CD14-positive monocyte (primary cell): ENCODE measurements at regions not wholly inside any gene's neighbourhood (a gene's known extent, or its start where the extent isn't known, plus 50 kb on each side); places are given as distances from the start of the nearest gene placed in this dataset.

Experiments
- DNase-seq, 3 donors: peaks; one replicate each; pipeline ENCODE4 v3.0.0-alpha.2; 2011 to 2022
- H2AFZ ChIP-seq: 2 replicates; pipeline ENCODE4 v1.6.0; 2012; ENCODE audit warnings: mild to moderate bottlenecking, low read depth, low read length, inconsistent platforms; ENCODE audit not compliant: insufficient read depth, poor library complexity, severe bottlenecking
- H3K27ac ChIP-seq, 2 donors: 1 replicate in 1 of 2; 2 replicates in 1 of 2; pipeline ENCODE4 v1.5.1; 2012 to 2013; ENCODE audit warnings: low read length in 2 of 2, control low read depth in 1 of 2, inconsistent platforms in 1 of 2, low read depth in 1 of 2, mild to moderate bottlenecking in 1 of 2
- H3K27me3 ChIP-seq, 2 donors: one replicate each; pipeline versions ENCODE4 v1.6.0 to v1.6.1; 2011 to 2013; ENCODE audit warnings: low read length in 2 of 2; ENCODE audit not compliant: control insufficient read depth in 2 of 2, insufficient read depth in 2 of 2
- H3K36me3 ChIP-seq, 2 donors: replicated peaks in 1 of 2; 1 replicate in 1 of 2; 2 replicates in 1 of 2; pipeline versions ENCODE4 v1.5.1 to v1.6.1; 2012 to 2013; ENCODE audit warnings: low read length in 2 of 2, control low read depth in 1 of 2, inconsistent platforms in 1 of 2, mild to moderate bottlenecking in 1 of 2; ENCODE audit not compliant: insufficient read depth in 2 of 2, control insufficient read depth in 1 of 2
- H3K4me1 ChIP-seq, 2 donors: 1 replicate in 1 of 2; 2 replicates in 1 of 2; pipeline versions ENCODE4 v1.5.1 to v1.6.1; 2012 to 2013; ENCODE audit warnings: low read length in 2 of 2, control low read depth in 1 of 2, inconsistent platforms in 1 of 2, mild to moderate bottlenecking in 1 of 2, moderate library complexity in 1 of 2; ENCODE audit not compliant: insufficient read depth in 2 of 2, control insufficient read depth in 1 of 2
- H3K4me2 ChIP-seq: replicated peaks from 2 replicates; pipeline ENCODE3; 2012; ENCODE audit warnings: low read length, moderate library complexity, mild to moderate bottlenecking; ENCODE audit not compliant: poor library complexity, severe bottlenecking; ENCODE audit errors: extremely low read depth
- H3K4me3 ChIP-seq, 3 experiments: fragments of 200-600 bp in 1 of 3; sonication (generic) in 1 of 3; replicated peaks in 1 of 3; 1 replicate in 2 of 3; 2 replicates in 1 of 3; pipeline ENCODE4 v1.5.1; 2011 to 2013; ENCODE audit warnings: low read length in 3 of 3, mild to moderate bottlenecking in 3 of 3, control low read depth in 2 of 3, low read depth in 2 of 3, inconsistent platforms in 1 of 3, moderate library complexity in 1 of 3
- H3K79me2 ChIP-seq: 2 replicates; pipeline ENCODE4 v1.6.0; 2012; ENCODE audit warnings: mild to moderate bottlenecking, control low read depth, inconsistent platforms, low read length, moderate library complexity; ENCODE audit not compliant: insufficient read depth
- H3K9ac ChIP-seq: 2 replicates; pipeline ENCODE4 v1.6.0; 2017; ENCODE audit warnings: low read length, mild to moderate bottlenecking; ENCODE audit not compliant: insufficient read depth, poor library complexity, severe bottlenecking
- H3K9me3 ChIP-seq, 2 donors: replicated peaks in 1 of 2; 1 replicate in 1 of 2; 2 replicates in 1 of 2; pipeline versions ENCODE4 v1.5.1 to v1.6.1; 2012 to 2013; ENCODE audit warnings: low read length in 2 of 2, control low read depth in 1 of 2; ENCODE audit not compliant: control insufficient read depth in 1 of 2, insufficient read depth in 1 of 2
- H4K20me1 ChIP-seq: 2 replicates; pipeline ENCODE4 v1.6.0; 2012; ENCODE audit warnings: mild to moderate bottlenecking, low read length, control low read depth, moderate library complexity; ENCODE audit not compliant: insufficient read depth
- H3K27ac Mint-ChIP-seq, 7 donors: one replicate each; pipeline ENCODE4 v1.8.0; 2020; ENCODE audit warnings: mild to moderate bottlenecking in 7 of 7, mixed read lengths in 7 of 7, moderate library complexity in 6 of 7, inconsistent platforms in 2 of 7
- H3K27me3 Mint-ChIP-seq, 3 donors: one replicate each; pipeline ENCODE4 v1.8.0; 2021 to 2022; ENCODE audit warnings: low read depth in 3 of 3, mild to moderate bottlenecking in 3 of 3, mixed read lengths in 3 of 3, moderate library complexity in 3 of 3, inconsistent platforms in 1 of 3
- H3K36me3 Mint-ChIP-seq, 2 donors: one replicate each; pipeline ENCODE4 v1.8.0; 2020; ENCODE audit warnings: mixed read lengths in 2 of 2, inconsistent platforms in 1 of 2, mild to moderate bottlenecking in 1 of 2
- H3K4me1 Mint-ChIP-seq: one replicate; pipeline ENCODE4 v1.8.0; 2020; ENCODE audit warnings: mild to moderate bottlenecking, mixed read lengths
- H3K4me3 Mint-ChIP-seq, 2 donors: one replicate each; pipeline ENCODE4 v1.8.0; 2020; ENCODE audit warnings: mild to moderate bottlenecking in 2 of 2, mixed read lengths in 2 of 2, moderate library complexity in 1 of 2
- H3K9me3 Mint-ChIP-seq, 7 donors: one replicate each; pipeline ENCODE4 v1.8.0; 2020 to 2022; ENCODE audit warnings: mixed read lengths in 7 of 7, mild to moderate bottlenecking in 6 of 7, moderate library complexity in 6 of 7, inconsistent platforms in 2 of 7
- WGBS: methylation state at CpG from one replicate; pipeline ENCODE4 v1.1.5; 2013; ENCODE audit warnings: missing lambda C conversion rate; ENCODE audit not compliant: insufficient coverage; 5-methylcytosine and 5-hydroxymethylcytosine counted together
- intact Hi-C, 2 donors: fragments of 100-400 bp; cut with micrococcal nuclease; formaldehyde crosslinking; loops; one replicate each; pipeline versions ENCODE4 v1.15.0 to v1.15.1; 2023
- TF ChIP-seq, protein P1 (sequence below): fragments of 200-600 bp; IDR thresholded peaks from one replicate; pipeline ENCODE4 v1.8.0; 2022; ENCODE audit warnings: antibody characterized with exemption, mild to moderate bottlenecking

DNA sequence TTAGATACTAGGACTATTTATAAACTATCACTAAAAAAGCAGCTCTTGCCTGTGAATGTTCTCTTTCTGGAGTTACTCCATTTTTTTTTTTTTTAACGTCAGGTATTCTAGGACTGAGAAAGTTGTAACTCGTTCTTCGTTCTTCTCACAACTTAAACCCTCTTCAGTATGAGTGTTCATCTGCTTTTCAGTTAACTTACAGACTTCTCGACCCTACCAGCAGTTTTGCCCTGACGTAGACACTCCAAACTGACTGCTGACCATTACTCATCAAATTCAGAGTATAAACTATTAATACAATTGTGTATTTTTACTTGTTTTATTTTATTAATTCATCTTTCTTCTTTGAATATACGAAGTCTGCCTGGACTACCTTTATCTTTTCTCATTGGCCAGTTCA is 353.1 kb downstream of the GPR37 start:
- H3K4me3 Mint-ChIP-seq, result no peak overlapping the region
- H3K27me3 Mint-ChIP-seq, result peaks cover 0 to 2% (median 0%) of the 10 kb centered on the region in 3 donors
- Histone ChIP-seq H3K79me2 (no peaks in the 10 kb centered on the region), H2AFZ (no peak overlapping the region), H4K20me1 (no peaks in the 10 kb centered on the region), H3K27ac (no peak overlapping the region), H3K36me3 (no peaks in the 10 kb centered on the region), H3K27me3 (no peaks in the 10 kb centered on the region), H3K4me2 (no peak overlapping the region), H3K4me3 (no peak overlapping the region), H3K9me3 (no peaks in the 10 kb centered on the region), H3K9ac (no peak overlapping the region), H3K4me1 (no peaks in the 10 kb centered on the region)
- H3K36me3 Mint-ChIP-seq, result no peaks in the 10 kb centered on the region
- WGBS, result no CpG with 5 or more reads among the region's 6 CpGs
- TF ChIP-seq, protein P1, sequence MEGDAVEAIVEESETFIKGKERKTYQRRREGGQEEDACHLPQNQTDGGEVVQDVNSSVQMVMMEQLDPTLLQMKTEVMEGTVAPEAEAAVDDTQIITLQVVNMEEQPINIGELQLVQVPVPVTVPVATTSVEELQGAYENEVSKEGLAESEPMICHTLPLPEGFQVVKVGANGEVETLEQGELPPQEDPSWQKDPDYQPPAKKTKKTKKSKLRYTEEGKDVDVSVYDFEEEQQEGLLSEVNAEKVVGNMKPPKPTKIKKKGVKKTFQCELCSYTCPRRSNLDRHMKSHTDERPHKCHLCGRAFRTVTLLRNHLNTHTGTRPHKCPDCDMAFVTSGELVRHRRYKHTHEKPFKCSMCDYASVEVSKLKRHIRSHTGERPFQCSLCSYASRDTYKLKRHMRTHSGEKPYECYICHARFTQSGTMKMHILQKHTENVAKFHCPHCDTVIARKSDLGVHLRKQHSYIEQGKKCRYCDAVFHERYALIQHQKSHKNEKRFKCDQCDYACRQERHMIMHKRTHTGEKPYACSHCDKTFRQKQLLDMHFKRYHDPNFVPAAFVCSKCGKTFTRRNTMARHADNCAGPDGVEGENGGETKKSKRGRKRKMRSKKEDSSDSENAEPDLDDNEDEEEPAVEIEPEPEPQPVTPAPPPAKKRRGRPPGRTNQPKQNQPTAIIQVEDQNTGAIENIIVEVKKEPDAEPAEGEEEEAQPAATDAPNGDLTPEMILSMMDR, result no peak
- H3K4me1 Mint-ChIP-seq, result no peaks in the 10 kb centered on the region
- peaks cover 0 to 5% (median 0%) of the 10 kb centered on the region in 7 donors for H3K9me3 Mint-ChIP-seq
- intact Hi-C loops, result no loop called here
- H3K27ac Mint-ChIP-seq, result no peak overlapping the region
- DNase-seq, result no peak

DNA sequence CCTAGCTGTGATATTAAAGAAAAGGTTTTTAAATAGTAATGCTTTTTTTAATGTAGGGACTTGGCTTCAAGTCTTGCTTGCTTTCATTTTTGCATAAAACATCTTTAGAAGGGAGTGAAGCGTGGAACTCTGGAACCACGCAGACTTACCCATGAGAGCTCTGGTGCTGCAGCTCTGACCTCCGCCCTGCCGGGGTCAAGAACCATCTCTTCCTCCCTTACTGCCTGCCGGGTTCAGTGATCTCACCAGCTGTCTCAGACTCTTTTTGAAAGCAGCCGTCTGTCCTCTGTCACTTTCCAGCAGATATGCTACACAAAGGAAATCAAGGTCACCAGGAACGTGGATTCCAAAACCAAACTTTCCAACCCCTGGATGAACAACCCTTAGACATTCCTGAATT is 353.8 kb downstream of the GPR37 start:
- no peaks in the 10 kb centered on the region for H4K20me1 ChIP-seq
- H3K27me3 ChIP-seq, result no peaks in the 10 kb centered on the region
- peaks cover 0 to 2% (median 0%) of the 10 kb centered on the region in 3 donors for H3K27me3 Mint-ChIP-seq
- no peaks in the 10 kb centered on the region for H3K4me1 ChIP-seq
- WGBS, result 57% methylated on average over 6 of the region's 7 CpGs
- no peaks in the 10 kb centered on the region for H3K4me1 Mint-ChIP-seq
- peaks cover 0 to 3% (median 0%) of the 10 kb centered on the region in 7 donors for H3K9me3 Mint-ChIP-seq
- H3K27ac ChIP-seq, result no peak overlapping the region
- no peak for DNase-seq
- no peak overlapping the region for H3K27ac Mint-ChIP-seq
- no peaks in the 10 kb centered on the region for H3K79me2 ChIP-seq
- H2AFZ ChIP-seq, result no peak overlapping the region
- no peaks in the 10 kb centered on the region for H3K36me3 Mint-ChIP-seq
- H3K9me3 ChIP-seq, result no peaks in the 10 kb centered on the region
- H3K4me3 ChIP-seq, result no peak overlapping the region
- no peak overlapping the region for H3K4me2 ChIP-seq
- no peaks in the 10 kb centered on the region for H3K36me3 ChIP-seq
- H3K9ac ChIP-seq, result no peak overlapping the region
- TF ChIP-seq, protein P1, result no peak
- no peak overlapping the region for H3K4me3 Mint-ChIP-seq
- intact Hi-C loops, result no loop called here
